BE2C (cell line): ENCODE measurements at regions not wholly inside any gene's neighbourhood (a gene's known extent, or its start where the extent isn't known, plus 50 kb on each side); places are given as distances from the start of the nearest gene placed in this dataset.

Experiments
- DNase-seq: peaks from one replicate; pipeline ENCODE4 v3.0.0-alpha.2; 2020
- H3K27me3 ChIP-seq: fragments of 250-450 bp; sonication (Bioruptor Pico); 2 replicates; pipeline ENCODE4 v1.5.1; 2020; ENCODE audit warnings: mild to moderate bottlenecking
- H3K36me3 ChIP-seq: fragments of 250-450 bp; sonication (Bioruptor Pico); 2 replicates; pipeline ENCODE4 v1.5.1; 2020; ENCODE audit warnings: mild to moderate bottlenecking
- H3K4me1 ChIP-seq: fragments of 250-450 bp; sonication (Bioruptor Pico); 2 replicates; pipeline ENCODE4 v1.5.1; 2020
- H3K4me3 ChIP-seq: 2 replicates; pipeline ENCODE4 v1.5.1; 2011; ENCODE audit warnings: low read depth, low read length
- H3K9me3 ChIP-seq: fragments of 250-450 bp; sonication (Bioruptor Pico); 2 replicates; pipeline ENCODE4 v1.5.1; 2020
- TF ChIP-seq, protein P1 (sequence below): IDR thresholded peaks from 2 replicates; pipeline ENCODE4 v1.5.1; 2012; ENCODE audit warnings: mild to moderate bottlenecking, low read depth, low read length

DNA sequence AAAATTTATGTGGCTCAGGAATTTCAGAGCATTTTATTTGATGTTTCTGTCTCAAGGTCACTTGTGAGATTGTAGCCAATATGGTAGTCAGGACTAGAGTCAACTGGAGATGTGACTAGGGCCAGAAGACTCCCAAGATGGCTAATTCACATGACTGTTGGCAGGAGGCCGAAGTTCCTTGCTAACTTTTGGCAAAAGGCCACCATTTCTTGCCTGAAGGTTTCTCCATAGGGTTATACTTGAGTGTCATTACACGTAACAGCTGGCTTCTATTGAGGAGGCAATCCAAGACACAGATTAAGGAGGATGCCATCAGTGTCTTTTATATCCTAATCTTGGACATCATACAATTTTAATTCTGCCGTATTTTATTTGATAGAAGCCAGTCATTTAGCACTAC lies 162.3 kb upstream of the MAOA start:
- Histone ChIP-seq H3K9me3 (no peaks in the 10 kb centered on the region), H3K27me3 (no peaks in the 10 kb centered on the region), H3K4me3 (no peak overlapping the region), H3K4me1 (no peaks in the 10 kb centered on the region), H3K36me3 (no peaks in the 10 kb centered on the region)
- TF ChIP-seq, protein P1, sequence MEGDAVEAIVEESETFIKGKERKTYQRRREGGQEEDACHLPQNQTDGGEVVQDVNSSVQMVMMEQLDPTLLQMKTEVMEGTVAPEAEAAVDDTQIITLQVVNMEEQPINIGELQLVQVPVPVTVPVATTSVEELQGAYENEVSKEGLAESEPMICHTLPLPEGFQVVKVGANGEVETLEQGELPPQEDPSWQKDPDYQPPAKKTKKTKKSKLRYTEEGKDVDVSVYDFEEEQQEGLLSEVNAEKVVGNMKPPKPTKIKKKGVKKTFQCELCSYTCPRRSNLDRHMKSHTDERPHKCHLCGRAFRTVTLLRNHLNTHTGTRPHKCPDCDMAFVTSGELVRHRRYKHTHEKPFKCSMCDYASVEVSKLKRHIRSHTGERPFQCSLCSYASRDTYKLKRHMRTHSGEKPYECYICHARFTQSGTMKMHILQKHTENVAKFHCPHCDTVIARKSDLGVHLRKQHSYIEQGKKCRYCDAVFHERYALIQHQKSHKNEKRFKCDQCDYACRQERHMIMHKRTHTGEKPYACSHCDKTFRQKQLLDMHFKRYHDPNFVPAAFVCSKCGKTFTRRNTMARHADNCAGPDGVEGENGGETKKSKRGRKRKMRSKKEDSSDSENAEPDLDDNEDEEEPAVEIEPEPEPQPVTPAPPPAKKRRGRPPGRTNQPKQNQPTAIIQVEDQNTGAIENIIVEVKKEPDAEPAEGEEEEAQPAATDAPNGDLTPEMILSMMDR: no peak
- no peak for DNase-seq

DNA sequence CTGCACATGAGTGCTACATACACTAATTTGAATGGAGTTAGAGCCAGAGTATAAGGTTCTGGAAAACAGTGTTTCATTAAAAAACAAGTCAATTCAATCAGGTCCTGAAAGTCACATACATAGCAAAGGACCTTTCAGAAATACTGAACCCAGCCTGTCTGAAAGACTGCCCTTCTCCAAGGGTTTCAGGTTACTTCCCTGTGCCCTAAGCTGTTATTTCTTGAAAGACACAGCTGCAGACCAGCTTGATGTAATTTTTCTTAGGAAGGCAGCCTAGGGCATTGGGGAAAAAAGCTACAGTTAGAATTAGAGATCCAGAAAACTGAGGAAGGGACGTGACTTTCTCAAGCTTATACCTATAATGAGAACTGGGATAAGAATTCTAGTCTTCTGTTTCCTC lies 155.9 kb upstream of the MAOA start:
- no peak for DNase-seq
- Histone ChIP-seq H3K4me3 (no peak overlapping the region), H3K27me3 (no peaks in the 10 kb centered on the region), H3K9me3 (no peaks in the 10 kb centered on the region), H3K4me1 (no peaks in the 10 kb centered on the region), H3K36me3 (no peaks in the 10 kb centered on the region)
- TF ChIP-seq, protein P1: no peak

DNA sequence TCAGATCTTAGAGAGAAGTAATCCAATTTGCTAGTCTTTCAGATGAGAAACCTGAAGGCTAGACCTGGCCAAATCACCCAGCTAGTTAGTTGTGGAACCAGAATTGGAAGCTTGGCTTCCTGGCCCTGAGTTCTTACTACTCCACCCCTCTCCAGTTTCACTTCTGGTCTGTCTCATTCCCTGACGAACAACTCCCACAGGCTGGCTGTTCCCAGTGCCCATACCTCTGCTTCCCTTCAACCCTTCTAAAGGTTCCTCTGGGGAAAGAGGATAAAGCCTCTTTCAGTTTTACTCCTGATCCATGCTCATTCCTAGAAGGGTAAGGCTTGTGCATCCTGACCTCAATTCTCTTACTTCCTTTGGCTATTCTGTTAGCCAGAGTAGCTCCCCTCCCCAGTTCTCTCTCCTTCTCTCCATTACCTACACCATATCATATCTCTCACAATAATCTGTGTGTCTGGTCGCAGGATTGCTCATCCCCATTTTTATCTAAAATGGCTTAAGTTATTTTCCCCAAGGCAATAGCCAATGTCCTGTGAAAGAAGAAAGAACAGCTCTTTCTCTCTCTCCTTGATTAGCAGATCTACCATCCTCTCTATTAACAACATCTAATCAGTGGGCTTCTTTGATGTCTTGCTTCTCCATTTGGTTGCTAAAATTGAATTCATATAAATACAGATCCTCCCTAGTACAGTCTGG lies 155.0 kb upstream of the MAOA start:
- TF ChIP-seq, protein P1: no peak
- Histone ChIP-seq H3K4me1 (no peaks in the 10 kb centered on the region), H3K9me3 (no peaks in the 10 kb centered on the region), H3K36me3 (no peaks in the 10 kb centered on the region), H3K27me3 (no peaks in the 10 kb centered on the region), H3K4me3 (no peak overlapping the region)
- no peak for DNase-seq

DNA sequence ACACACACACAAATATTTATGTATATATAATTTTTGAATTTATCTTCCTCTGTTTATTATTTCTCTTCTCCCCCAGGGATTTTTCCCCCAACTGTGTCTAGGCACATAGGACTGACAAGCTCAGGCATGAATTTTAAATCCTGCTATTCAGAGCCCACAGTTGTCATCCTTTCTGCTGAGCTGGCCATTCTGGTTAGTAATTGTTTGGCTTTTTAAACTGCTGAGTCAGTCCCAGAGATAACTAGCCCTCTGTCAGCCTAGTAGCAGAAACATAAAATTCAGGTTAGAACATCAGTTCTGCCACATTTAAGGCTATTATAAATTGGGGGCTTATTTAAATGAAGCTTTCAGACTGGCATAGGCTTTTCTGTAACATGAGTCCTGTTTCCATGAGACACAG lies 151.7 kb upstream of the MAOA start:
- Histone ChIP-seq H3K4me3 (no peak overlapping the region), H3K36me3 (no peaks in the 10 kb centered on the region), H3K9me3 (no peaks in the 10 kb centered on the region), H3K4me1 (no peaks in the 10 kb centered on the region), H3K27me3 (no peaks in the 10 kb centered on the region)
- TF ChIP-seq, protein P1: no peak
- no peak for DNase-seq

DNA sequence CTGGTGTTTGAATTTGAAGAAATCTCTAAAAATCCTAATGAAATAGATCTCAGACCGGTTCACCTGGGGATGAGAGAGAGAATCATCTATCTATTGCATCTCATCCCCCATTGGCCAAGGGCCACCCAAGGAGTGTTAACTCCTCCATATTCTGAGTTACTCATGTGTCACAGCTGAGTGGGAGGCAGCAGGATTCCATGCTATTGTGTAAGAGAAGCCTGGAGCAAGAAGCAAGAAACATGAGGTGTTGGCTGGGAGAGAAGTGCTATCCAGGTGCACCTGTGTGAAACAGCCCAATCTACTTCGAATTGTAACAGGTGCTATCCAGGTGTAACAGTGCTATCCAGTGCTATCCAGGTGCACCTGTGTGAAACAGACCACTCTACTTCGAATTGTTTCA lies 150.3 kb upstream of the MAOA start:
- Histone ChIP-seq H3K4me3 (no peak overlapping the region), H3K36me3 (no peaks in the 10 kb centered on the region), H3K9me3 (no peaks in the 10 kb centered on the region), H3K4me1 (no peaks in the 10 kb centered on the region), H3K27me3 (no peaks in the 10 kb centered on the region)
- TF ChIP-seq, protein P1: no peak
- DNase-seq: no peak

DNA sequence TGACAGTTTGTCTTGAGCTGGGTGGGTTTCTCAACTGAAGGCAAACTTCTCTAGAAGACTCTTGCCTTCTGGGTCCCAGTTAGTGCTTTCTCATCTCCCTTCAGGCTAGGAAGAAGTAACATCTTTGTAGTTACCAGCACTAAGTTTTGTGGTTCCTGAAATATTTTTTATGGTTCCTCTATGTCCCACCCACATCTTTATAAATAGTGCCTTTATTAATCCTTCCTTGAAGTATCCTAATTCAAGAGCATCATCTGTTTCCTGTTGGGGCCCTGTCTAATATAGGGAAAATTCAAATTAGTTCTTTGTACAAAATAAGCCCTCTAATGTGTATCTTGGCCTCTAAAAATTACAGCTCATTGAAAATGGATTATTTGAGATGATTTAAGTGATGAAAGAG lies 147.4 kb upstream of the MAOA start:
- DNase-seq: no peak
- no peak overlapping the region for H3K4me3 ChIP-seq
- TF ChIP-seq, protein P1: no peak

More for the DNA sequence above, 147.4 kb upstream of the MAOA start:
- Histone ChIP-seq H3K36me3 (no peaks in the 10 kb centered on the region), H3K9me3 (no peaks in the 10 kb centered on the region), H3K27me3 (no peaks in the 10 kb centered on the region), H3K4me1 (no peaks in the 10 kb centered on the region)
